Endothelial cell (in vitro differentiated cells): ENCODE measurements at regions not wholly inside any gene's neighbourhood (a gene's known extent, or its start where the extent isn't known, plus 50 kb on each side); places are given as distances from the start of the nearest gene placed in this dataset.

ENCODE experiments used
- DNase-seq: peaks from one replicate; pipeline ENCODE4 v3.0.0; 2021; ENCODE audit warnings: low spot score
- H3K27ac Mint-ChIP-seq: one replicate; pipeline ENCODE4 v1.8.0; 2021; ENCODE audit warnings: mixed read lengths, inconsistent platforms; ENCODE audit not compliant: unreplicated experiment
- H3K27me3 Mint-ChIP-seq: one replicate; pipeline ENCODE4 v1.8.0; 2021; ENCODE audit warnings: mild to moderate bottlenecking, moderate library complexity, mixed read lengths, inconsistent platforms; ENCODE audit not compliant: unreplicated experiment
- H3K36me3 Mint-ChIP-seq: one replicate; pipeline ENCODE4 v1.8.0; 2021; ENCODE audit warnings: mild to moderate bottlenecking, low read depth, mixed read lengths, inconsistent platforms; ENCODE audit not compliant: unreplicated experiment
- H3K4me1 Mint-ChIP-seq: one replicate; pipeline ENCODE4 v1.8.0; 2021; ENCODE audit warnings: mild to moderate bottlenecking, mixed read lengths, inconsistent platforms; ENCODE audit not compliant: unreplicated experiment
- H3K4me3 Mint-ChIP-seq: one replicate; pipeline ENCODE4 v1.8.0; 2021; ENCODE audit warnings: mild to moderate bottlenecking, mixed read lengths, inconsistent platforms; ENCODE audit not compliant: unreplicated experiment
- H3K9me3 Mint-ChIP-seq: one replicate; pipeline ENCODE4 v1.8.0; 2021; ENCODE audit warnings: mixed read lengths, inconsistent platforms; ENCODE audit not compliant: unreplicated experiment
- CTCF ChIP-seq: fragments of 200-600 bp; sonication (generic); IDR thresholded peaks from one replicate; pipeline ENCODE4 v1.5.0; 2021; ENCODE audit warnings: antibody characterized with exemption; ENCODE audit not compliant: unreplicated experiment

DNA sequence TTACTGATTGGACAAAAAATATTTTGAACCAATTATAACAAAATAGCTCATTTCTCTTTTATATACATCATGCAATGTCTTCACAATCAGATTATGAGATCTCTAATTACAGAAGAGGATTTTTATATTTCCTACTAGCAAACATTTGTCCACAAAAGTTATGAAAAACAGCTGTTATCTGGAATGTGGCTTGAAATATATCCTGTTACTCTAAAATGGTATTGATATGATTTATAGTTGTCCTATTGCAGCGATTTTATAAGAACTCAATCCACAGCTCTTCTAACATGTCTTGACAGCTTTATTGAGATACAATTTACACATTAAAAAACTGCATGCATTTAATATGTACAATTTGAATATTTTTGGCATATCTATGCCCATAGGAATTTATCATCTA lies 779.9 kb upstream of the ACO1 start:
- DNase-seq = no peak
- Mint-ChIP-seq H3K27me3 (peaks cover 2% of the 10 kb centered on the region), H3K9me3 (no peaks in the 10 kb centered on the region), H3K4me1 (no peaks in the 10 kb centered on the region), H3K4me3 (no peak overlapping the region), H3K27ac (no peak overlapping the region), H3K36me3 (no peaks in the 10 kb centered on the region)
- no peak for TF ChIP-seq CTCF

DNA sequence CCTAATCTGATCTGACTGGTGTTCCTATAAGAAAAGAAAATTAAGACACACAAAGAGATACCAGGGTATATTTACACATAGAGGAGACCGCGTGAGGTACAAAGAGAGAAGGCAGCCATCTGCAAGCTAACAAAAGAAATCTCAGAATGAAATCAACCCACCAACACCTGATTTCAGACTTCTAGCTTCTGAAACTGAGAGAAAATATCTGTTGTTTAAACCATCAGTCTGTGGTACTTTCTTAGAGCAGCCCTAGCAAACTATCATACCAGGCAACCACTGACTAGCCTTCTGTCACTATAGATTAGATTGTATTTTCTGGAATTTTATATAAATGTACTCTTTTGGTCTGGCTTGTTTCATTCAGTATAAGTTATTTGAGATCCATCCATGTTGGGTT lies 779.3 kb upstream of the ACO1 start:
- TF ChIP-seq CTCF = no peak
- H3K4me3 Mint-ChIP-seq = no peak overlapping the region
- H3K9me3 Mint-ChIP-seq = no peaks in the 10 kb centered on the region
- H3K27ac Mint-ChIP-seq = no peak overlapping the region
- H3K27me3 Mint-ChIP-seq = peaks cover 2% of the 10 kb centered on the region
- DNase-seq = no peak
- H3K36me3 Mint-ChIP-seq = no peaks in the 10 kb centered on the region
- H3K4me1 Mint-ChIP-seq = no peaks in the 10 kb centered on the region

GRCh38 chr9:31606678-31607077 lies 777.8 kb upstream of the ACO1 start:
- Mint-ChIP-seq H3K9me3 (no peaks in the 10 kb centered on the region), H3K36me3 (no peaks in the 10 kb centered on the region), H3K27me3 (peaks cover 2% of the 10 kb centered on the region), H3K27ac (no peak overlapping the region), H3K4me3 (no peak overlapping the region), H3K4me1 (no peaks in the 10 kb centered on the region)
- TF ChIP-seq CTCF = no peak
- DNase-seq = no peak

- Mint-ChIP-seq H3K27me3 (peaks cover 2% of the 10 kb centered on the region), H3K27ac (no peak overlapping the region), H3K36me3 (no peaks in the 10 kb centered on the region), H3K4me1 (no peaks in the 10 kb centered on the region), H3K9me3 (no peaks in the 10 kb centered on the region), H3K4me3 (no peak overlapping the region)
- DNase-seq = no peak
- no peak for TF ChIP-seq CTCF
These were observed 776.0 kb upstream of the ACO1 start for GRCh38 chr9:31608416-31608815.

DNA sequence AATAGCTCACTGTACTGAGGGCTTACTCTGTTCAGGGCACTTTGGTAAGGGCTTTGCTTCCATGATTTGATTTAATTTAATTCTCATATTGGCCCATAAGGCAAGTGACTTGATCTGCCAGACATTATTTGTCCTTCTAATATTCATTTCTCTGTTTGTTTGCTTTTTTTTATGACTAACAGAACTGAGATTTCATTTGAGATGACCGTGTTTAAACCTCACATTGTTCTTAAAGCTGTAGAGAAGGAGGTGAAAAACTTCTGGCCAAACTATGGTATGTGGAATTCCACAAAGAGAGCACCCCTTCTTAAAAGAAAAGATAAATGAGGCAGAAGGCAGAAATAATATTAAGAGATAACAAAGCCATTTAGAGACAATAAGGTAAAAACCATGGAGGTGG lies 775.6 kb upstream of the ACO1 start:
- no peak for DNase-seq
- Mint-ChIP-seq H3K27ac (no peak overlapping the region), H3K9me3 (no peaks in the 10 kb centered on the region), H3K4me3 (no peak overlapping the region), H3K27me3 (peaks cover 2% of the 10 kb centered on the region), H3K4me1 (no peaks in the 10 kb centered on the region), H3K36me3 (no peaks in the 10 kb centered on the region)
- no peak for TF ChIP-seq CTCF
